ENCODE measurements at regions not wholly inside any gene's neighbourhood (a gene's known extent, or its start where the extent isn't known, plus 50 kb on each side); places are given as distances from the start of the nearest gene placed in this dataset.
"Not testable (repeated sequence)": the region's sequence is repeated elsewhere in the genome, so short reads cannot be mapped to it uniquely, and the experiment has no call there.

DNA sequence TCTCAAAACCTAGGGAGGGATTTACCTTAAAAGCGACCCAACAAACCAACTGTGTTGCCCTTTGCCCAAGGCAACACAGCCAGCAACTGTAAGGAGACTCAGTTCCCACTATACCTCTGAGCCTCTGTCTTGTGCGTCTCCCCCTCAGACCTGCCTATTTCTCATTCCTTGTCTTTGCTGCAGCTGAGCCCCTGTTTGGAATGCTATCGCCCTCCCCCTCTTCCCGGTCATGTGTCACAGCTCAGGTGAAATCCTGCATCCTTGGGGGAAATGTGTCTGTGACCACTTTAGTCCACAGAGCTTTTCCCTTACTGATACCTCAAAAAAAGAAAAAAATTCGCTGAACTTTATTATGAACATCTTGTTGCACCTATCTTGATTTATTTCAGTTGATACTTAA lies 52.0 kb upstream of the LRIG1 start:
- no peaks in the 10 kb centered on the region for H3K9me3 ChIP-seq (ENCODE audit: insufficient read depth, low read depth, low read length)
- no peaks in the 10 kb centered on the region for H3K36me3 ChIP-seq (ENCODE audit: insufficient read depth, low read depth, low read length)
- no peaks in the 10 kb centered on the region for H3K27me3 ChIP-seq (ENCODE audit: insufficient read depth, low read length)
- H3K27ac ChIP-seq (ENCODE audit: low read length) = no peak overlapping the region
- peaks cover 10% of the 10 kb centered on the region; the same call in 1 of the 2 replicates for H3K4me1 ChIP-seq (ENCODE audit: insufficient read depth, low read length)
- H3K4me3 ChIP-seq (ENCODE audit: low read length) = no peak overlapping the region
- no peak overlapping the region for H3K9ac ChIP-seq (ENCODE audit: low read depth, low read length)

GRCh38 chr3:66553441-66554113 lies 52.8 kb upstream of the LRIG1 start:
- Histone ChIP-seq H3K27ac (ENCODE audit: low read length) (no peak overlapping the region), H3K9ac (ENCODE audit: low read depth, low read length) (no peak overlapping the region), H3K9me3 (ENCODE audit: insufficient read depth, low read depth, low read length) (no peaks in the 10 kb centered on the region; the same call in 1 of the 2 replicates), H3K4me1 (ENCODE audit: insufficient read depth, low read length) (peaks cover 10% of the 10 kb centered on the region; the same call in 1 of the 2 replicates), H3K27me3 (ENCODE audit: insufficient read depth, low read length) (no peaks in the 10 kb centered on the region), H3K36me3 (ENCODE audit: insufficient read depth, low read depth, low read length) (no peaks in the 10 kb centered on the region), H3K4me3 (ENCODE audit: low read length) (no peak overlapping the region)

DNA sequence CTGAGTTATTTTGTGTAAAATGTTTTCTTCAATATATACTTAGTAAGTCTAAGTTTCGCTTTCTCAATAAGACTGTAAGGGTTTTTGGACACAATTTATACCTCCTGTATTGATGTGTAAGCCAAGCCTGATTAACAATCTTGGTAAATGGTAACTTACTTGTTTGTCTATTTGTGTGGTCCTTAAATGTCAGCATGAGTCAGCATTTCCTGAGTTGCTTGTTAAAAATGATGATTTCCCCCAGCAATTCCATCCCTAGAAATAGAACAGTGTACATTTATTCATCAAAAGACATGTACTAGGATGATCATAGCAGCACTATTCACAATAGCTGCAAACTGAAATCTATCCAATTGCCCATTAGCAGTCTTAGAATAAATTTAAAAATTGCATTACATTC lies 53.4 kb upstream of the LRIG1 start:
- Histone ChIP-seq H3K27me3 (ENCODE audit: insufficient read depth, low read length) (no peaks in the 10 kb centered on the region), H3K36me3 (ENCODE audit: insufficient read depth, low read depth, low read length) (no peaks in the 10 kb centered on the region), H3K4me3 (ENCODE audit: low read length) (no peak overlapping the region), H3K4me1 (ENCODE audit: insufficient read depth, low read length) (peaks cover 10% of the 10 kb centered on the region; the same call in 1 of the 2 replicates), H3K27ac (ENCODE audit: low read length) (no peak overlapping the region), H3K9me3 (ENCODE audit: insufficient read depth, low read depth, low read length) (no peaks in the 10 kb centered on the region; the same call in 1 of the 2 replicates), H3K9ac (ENCODE audit: low read depth, low read length) (no peak overlapping the region)

GRCh38 chr3:66555214-66555844 lies 54.5 kb upstream of the LRIG1 start:
- Histone ChIP-seq H3K9me3 (ENCODE audit: insufficient read depth, low read depth, low read length) (peaks cover 6% of the 10 kb centered on the region), H3K4me3 (ENCODE audit: low read length) (no peak overlapping the region), H3K36me3 (ENCODE audit: insufficient read depth, low read depth, low read length) (no peaks in the 10 kb centered on the region), H3K4me1 (ENCODE audit: insufficient read depth, low read length) (peaks cover 10% of the 10 kb centered on the region; the same call in 1 of the 2 replicates), H3K27me3 (ENCODE audit: insufficient read depth, low read length) (no peaks in the 10 kb centered on the region), H3K27ac (ENCODE audit: low read length) (no peak overlapping the region), H3K9ac (ENCODE audit: low read depth, low read length) (no peak overlapping the region)

DNA sequence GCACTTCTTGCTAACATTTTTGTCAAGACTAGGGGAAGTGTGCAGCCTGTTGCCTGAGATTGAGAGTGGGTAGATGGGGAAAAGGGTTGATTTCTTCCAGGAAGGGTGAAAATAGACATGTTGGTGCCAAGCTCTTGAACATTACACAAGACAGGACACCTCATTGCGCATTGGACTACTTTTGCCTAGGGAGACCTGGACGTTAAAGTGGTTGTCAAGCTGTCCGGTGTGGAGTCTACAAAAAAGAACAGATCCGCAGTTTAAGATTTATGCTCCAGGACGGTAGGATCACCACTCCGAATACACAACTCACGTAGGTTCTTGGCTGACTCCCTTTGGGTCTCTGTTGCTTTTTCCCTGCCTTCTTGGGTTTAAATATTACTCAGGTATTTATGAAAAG lies 56.3 kb upstream of the LRIG1 start:
- Histone ChIP-seq H3K4me3 (ENCODE audit: low read length) (no peak overlapping the region), H3K9ac (ENCODE audit: low read depth, low read length) (no peak overlapping the region), H3K36me3 (ENCODE audit: insufficient read depth, low read depth, low read length) (no peaks in the 10 kb centered on the region), H3K27ac (ENCODE audit: low read length) (no peak overlapping the region), H3K9me3 (ENCODE audit: insufficient read depth, low read depth, low read length) (peaks cover 7% of the 10 kb centered on the region), H3K4me1 (ENCODE audit: insufficient read depth, low read length) (peaks cover 10% of the 10 kb centered on the region; the same call in 1 of the 2 replicates), H3K27me3 (ENCODE audit: insufficient read depth, low read length) (no peaks in the 10 kb centered on the region)

- H3K4me3 ChIP-seq (ENCODE audit: low read length); H3K4me1 ChIP-seq (ENCODE audit: insufficient read depth, low read length); H3K9me3 ChIP-seq (ENCODE audit: insufficient read depth, low read depth, low read length); H3K9ac ChIP-seq (ENCODE audit: low read depth, low read length); H3K27me3 ChIP-seq (ENCODE audit: insufficient read depth, low read length); H3K27ac ChIP-seq (ENCODE audit: low read length); H3K36me3 ChIP-seq (ENCODE audit: insufficient read depth, low read depth, low read length): not testable (repeated sequence)
These were observed 59.1 kb upstream of the LRIG1 start for GRCh38 chr3:66559924-66560323.

DNA sequence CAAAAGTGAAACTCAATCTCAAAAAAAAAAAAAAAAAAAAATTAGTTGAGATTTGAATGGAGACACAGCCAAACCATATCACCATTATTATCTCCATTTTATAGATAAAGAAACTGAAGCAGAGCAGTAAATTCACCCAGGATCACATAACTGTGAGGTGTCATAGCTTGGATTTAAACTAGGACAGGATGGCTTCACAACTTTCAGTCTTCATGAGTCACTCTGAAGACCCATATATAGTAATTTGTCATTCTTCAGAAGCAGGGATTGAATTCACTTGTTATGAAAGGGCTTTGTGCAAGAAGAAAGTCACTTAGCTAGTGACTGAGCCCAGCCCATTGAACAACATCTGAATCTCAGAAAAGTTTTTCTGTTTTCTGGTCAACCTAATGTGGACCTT lies 60.5 kb upstream of the LRIG1 start:
- H3K4me3 ChIP-seq (ENCODE audit: low read length) = no peak overlapping the region
- no peak overlapping the region for H3K9ac ChIP-seq (ENCODE audit: low read depth, low read length)
- no peaks in the 10 kb centered on the region for H3K27me3 ChIP-seq (ENCODE audit: insufficient read depth, low read length)
- no peaks in the 10 kb centered on the region for H3K4me1 ChIP-seq (ENCODE audit: insufficient read depth, low read length)
- H3K36me3 ChIP-seq (ENCODE audit: insufficient read depth, low read depth, low read length) = no peaks in the 10 kb centered on the region
- H3K27ac ChIP-seq (ENCODE audit: low read length) = no peak overlapping the region
- peaks cover 13% of the 10 kb centered on the region for H3K9me3 ChIP-seq (ENCODE audit: insufficient read depth, low read depth, low read length)

GRCh38 chr3:66565301-66565700 lies 64.5 kb upstream of the LRIG1 start:
- Histone ChIP-seq H3K4me1 (ENCODE audit: insufficient read depth, low read length) (no peaks in the 10 kb centered on the region; the same call in 1 of the 2 replicates), H3K27ac (ENCODE audit: low read length) (no peak overlapping the region), H3K4me3 (ENCODE audit: low read length) (no peak overlapping the region), H3K9ac (ENCODE audit: low read depth, low read length) (no peak overlapping the region), H3K36me3 (ENCODE audit: insufficient read depth, low read depth, low read length) (no peaks in the 10 kb centered on the region), H3K9me3 (ENCODE audit: insufficient read depth, low read depth, low read length) (peaks cover 7% of the 10 kb centered on the region; the same call in 1 of the 2 replicates), H3K27me3 (ENCODE audit: insufficient read depth, low read length) (no peaks in the 10 kb centered on the region)

DNA sequence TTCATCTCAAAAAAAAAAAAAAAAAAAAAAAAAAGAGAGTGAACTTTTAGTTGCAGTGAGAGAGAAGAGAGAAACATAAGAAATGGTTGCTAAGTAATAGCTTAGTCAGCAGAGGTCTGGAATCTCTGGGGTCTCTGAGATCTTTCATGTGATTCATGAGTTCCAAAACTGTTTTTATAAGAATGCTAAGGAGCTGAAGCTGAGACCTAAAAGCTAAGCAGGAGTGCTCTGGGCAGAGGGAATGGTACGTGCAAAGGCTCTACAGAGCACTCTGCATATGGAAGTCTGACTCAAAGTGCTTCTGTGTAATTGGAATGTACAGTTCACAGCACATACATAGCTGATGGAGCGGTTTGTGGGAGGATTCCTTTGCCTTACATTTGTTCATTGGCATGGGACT lies 66.3 kb upstream of the LRIG1 start:
- no peak overlapping the region for H3K27ac ChIP-seq (ENCODE audit: low read length)
- H3K9ac ChIP-seq (ENCODE audit: low read depth, low read length) = no peak overlapping the region
- H3K27me3 ChIP-seq (ENCODE audit: insufficient read depth, low read length) = no peaks in the 10 kb centered on the region; the same call in 1 of the 2 replicates
- peaks cover 9% of the 10 kb centered on the region for H3K4me1 ChIP-seq (ENCODE audit: insufficient read depth, low read length)
- H3K4me3 ChIP-seq (ENCODE audit: low read length) = no peak overlapping the region
- peaks cover 6% of the 10 kb centered on the region; the same call in 1 of the 2 replicates for H3K9me3 ChIP-seq (ENCODE audit: insufficient read depth, low read depth, low read length)
- no peaks in the 10 kb centered on the region for H3K36me3 ChIP-seq (ENCODE audit: insufficient read depth, low read depth, low read length)

DNA sequence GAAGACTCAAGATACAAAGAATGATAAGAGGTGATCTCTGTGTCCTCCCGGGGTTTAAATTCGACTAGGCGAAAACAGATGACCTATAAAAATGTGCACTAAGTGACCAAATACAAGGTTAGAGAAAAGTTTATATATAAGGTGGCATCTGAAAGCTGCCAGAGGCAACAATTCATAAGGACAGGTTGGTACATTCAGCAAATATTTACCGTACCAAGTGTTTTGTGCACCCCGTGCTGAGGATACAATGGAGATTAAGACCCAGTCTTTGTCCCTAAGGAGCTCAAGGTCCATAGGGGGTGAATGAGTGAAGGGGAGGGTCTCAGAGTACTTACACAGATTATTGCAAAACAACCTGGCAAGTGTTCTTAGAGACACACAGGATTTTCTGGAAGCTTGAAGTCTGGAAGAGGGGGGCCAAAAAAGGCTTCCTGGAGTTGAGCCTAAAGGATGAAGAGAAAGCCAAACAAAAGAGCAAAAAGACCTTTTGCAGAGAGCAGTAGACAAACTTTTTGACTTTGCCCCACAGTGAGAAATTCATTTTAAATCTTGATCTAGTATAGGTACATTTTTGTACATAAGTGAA lies 71.4 kb upstream of the LRIG1 start:
- no peaks in the 10 kb centered on the region for H3K36me3 ChIP-seq (ENCODE audit: insufficient read depth, low read depth, low read length)
- peak overlapping the region; percentile 59 for H3K4me3 ChIP-seq (ENCODE audit: low read length)
- no peaks in the 10 kb centered on the region; the same call in 1 of the 2 replicates for H3K27me3 ChIP-seq (ENCODE audit: insufficient read depth, low read length)
- H3K9me3 ChIP-seq (ENCODE audit: insufficient read depth, low read depth, low read length) = no peaks in the 10 kb centered on the region
- peak overlapping the region; percentile 24; the same call in 1 of the 2 replicates for H3K9ac ChIP-seq (ENCODE audit: low read depth, low read length)
- H3K4me1 ChIP-seq (ENCODE audit: insufficient read depth, low read length) = peaks cover 24% of the 10 kb centered on the region
- H3K27ac ChIP-seq (ENCODE audit: low read length) = peak overlapping the region; percentile 51

DNA sequence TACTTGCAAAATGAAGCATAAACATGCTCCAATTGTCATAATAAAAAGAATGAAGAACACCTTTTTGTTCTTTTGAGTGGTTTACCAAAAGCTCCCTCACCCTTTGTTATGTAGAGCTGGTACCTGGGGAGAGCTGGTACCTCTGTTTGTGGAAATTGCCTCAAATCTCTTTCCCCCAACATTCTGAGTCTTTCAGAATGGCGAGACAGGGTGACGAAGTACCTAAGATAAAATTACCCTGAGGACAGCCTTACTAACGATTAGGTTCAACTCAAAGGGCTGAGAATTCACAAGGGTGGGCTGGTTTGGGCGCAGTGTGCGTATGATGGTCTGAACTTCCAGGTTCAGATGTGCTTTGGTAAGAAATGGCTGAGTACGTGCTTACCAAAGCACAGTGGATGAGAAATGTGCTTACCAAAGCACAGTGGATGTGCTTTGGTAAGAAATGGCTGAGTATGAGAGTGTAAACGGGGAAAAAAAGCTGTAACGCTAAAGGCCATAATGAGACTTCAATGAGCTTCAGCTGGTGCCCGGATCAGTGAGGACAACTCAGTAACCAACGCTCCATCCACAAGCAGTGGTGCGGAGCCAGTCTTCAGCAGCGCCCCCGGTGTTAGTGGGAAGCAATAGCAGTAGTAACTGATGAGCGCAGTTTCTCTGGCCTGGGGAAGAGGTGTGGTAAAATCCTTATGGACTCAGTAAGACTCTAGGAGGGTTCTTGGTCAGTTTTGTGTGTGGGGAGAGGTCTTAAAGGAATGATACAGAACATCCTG lies 72.3 kb upstream of the LRIG1 start:
- Histone ChIP-seq H3K27ac (ENCODE audit: low read length) (peak overlapping the region; percentile 23), H3K4me3 (ENCODE audit: low read length) (peak overlapping the region; percentile 59), H3K4me1 (ENCODE audit: insufficient read depth, low read length) (peaks cover 24% of the 10 kb centered on the region), H3K36me3 (ENCODE audit: insufficient read depth, low read depth, low read length) (no peaks in the 10 kb centered on the region), H3K9ac (ENCODE audit: low read depth, low read length) (peak overlapping the region; percentile 52), H3K27me3 (ENCODE audit: insufficient read depth, low read length) (no peaks in the 10 kb centered on the region; the same call in 1 of the 2 replicates), H3K9me3 (ENCODE audit: insufficient read depth, low read depth, low read length) (no peaks in the 10 kb centered on the region)

Data from iPS-20b (cell line).